HEK293T (cell line): ENCODE measurements at regions not wholly inside any gene's neighbourhood (a gene's known extent, or its start where the extent isn't known, plus 50 kb on each side); places are given as distances from the start of the nearest gene placed in this dataset.

Experiments used
- ARNT ChIP-seq: fragments of 450-650 bp; IDR thresholded peaks from 2 replicates; pipeline ENCODE4 v1.6.1; 2017; ENCODE audit warnings: mild to moderate bottlenecking
- BHLHE40 ChIP-seq: fragments of 450-650 bp; IDR thresholded peaks from 2 replicates; pipeline ENCODE4 v1.6.1; 2016; ENCODE audit warnings: mild to moderate bottlenecking, moderate library complexity, borderline replicate concordance
- FOXK2 ChIP-seq: fragments of 450-650 bp; IDR thresholded peaks from 2 replicates; pipeline ENCODE4 v1.6.1; 2016; ENCODE audit warnings: mild to moderate bottlenecking
- FOXM1 ChIP-seq: fragments of 450-650 bp; IDR thresholded peaks from 2 replicates; pipeline ENCODE4 v1.6.1; 2017; ENCODE audit warnings: mild to moderate bottlenecking, borderline replicate concordance
- L3MBTL2 ChIP-seq: fragments of 450-650 bp; conservative IDR thresholded peaks from 2 replicates; pipeline ENCODE4 v1.6.1; 2016; ENCODE audit warnings: mild to moderate bottlenecking
- NFRKB ChIP-seq: fragments of 450-650 bp; IDR thresholded peaks from 2 replicates; pipeline ENCODE4 v1.6.1; 2016; ENCODE audit warnings: mild to moderate bottlenecking, moderate library complexity
- PKNOX1 ChIP-seq: fragments of 450-650 bp; IDR thresholded peaks from 2 replicates; pipeline ENCODE4 v1.6.1; 2016
- SP1 ChIP-seq: fragments of 450-650 bp; IDR thresholded peaks from 2 replicates; pipeline ENCODE4 v1.6.1; 2017
- SUZ12 ChIP-seq: fragments of 450-650 bp; IDR thresholded peaks from 2 replicates; pipeline ENCODE4 v1.6.1; 2016; ENCODE audit warnings: mild to moderate bottlenecking
- TARDBP ChIP-seq: fragments of 450-650 bp; IDR thresholded peaks from 2 replicates; pipeline ENCODE4 v1.6.1; 2016

- no peak for TF ChIP-seq ARNT
- no peak for TF ChIP-seq L3MBTL2
- no peak for TF ChIP-seq BHLHE40
- TF ChIP-seq TARDBP = no peak
- no peak for TF ChIP-seq SUZ12
- TF ChIP-seq FOXM1 = no peak
- no peak for TF ChIP-seq NFRKB
- TF ChIP-seq SP1 = no peak
- no peak for TF ChIP-seq PKNOX1
- no peak for TF ChIP-seq FOXK2
Observed at GRCh38 chr3:177257625-177258024, 60.3 kb upstream of the TBL1XR1 start.
